GM10266 (cell line): ENCODE measurements at regions not wholly inside any gene's neighbourhood (a gene's known extent, or its start where the extent isn't known, plus 50 kb on each side); places are given as distances from the start of the nearest gene placed in this dataset.
"Not testable (repeated sequence)": the region's sequence is repeated elsewhere in the genome, so short reads cannot be mapped to it uniquely, and the experiment has no call there.

Experiments
- DNase-seq: peaks from one replicate; pipeline ENCODE4 v3.0.0; 2012; ENCODE audit errors: extremely low spot score
- TF ChIP-seq, protein P1 (sequence below): IDR thresholded peaks from 2 replicates; pipeline ENCODE4 v1.5.1; 2012; ENCODE audit warnings: mild to moderate bottlenecking, low read depth; ENCODE audit not compliant: control insufficient read depth, insufficient read depth; ENCODE audit errors: missing control alignments

- DNase-seq, result no peak
- TF ChIP-seq, protein P1, sequence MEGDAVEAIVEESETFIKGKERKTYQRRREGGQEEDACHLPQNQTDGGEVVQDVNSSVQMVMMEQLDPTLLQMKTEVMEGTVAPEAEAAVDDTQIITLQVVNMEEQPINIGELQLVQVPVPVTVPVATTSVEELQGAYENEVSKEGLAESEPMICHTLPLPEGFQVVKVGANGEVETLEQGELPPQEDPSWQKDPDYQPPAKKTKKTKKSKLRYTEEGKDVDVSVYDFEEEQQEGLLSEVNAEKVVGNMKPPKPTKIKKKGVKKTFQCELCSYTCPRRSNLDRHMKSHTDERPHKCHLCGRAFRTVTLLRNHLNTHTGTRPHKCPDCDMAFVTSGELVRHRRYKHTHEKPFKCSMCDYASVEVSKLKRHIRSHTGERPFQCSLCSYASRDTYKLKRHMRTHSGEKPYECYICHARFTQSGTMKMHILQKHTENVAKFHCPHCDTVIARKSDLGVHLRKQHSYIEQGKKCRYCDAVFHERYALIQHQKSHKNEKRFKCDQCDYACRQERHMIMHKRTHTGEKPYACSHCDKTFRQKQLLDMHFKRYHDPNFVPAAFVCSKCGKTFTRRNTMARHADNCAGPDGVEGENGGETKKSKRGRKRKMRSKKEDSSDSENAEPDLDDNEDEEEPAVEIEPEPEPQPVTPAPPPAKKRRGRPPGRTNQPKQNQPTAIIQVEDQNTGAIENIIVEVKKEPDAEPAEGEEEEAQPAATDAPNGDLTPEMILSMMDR, result no peak
These were observed 176.4 kb upstream of the RPH3A start for GRCh38 chr12:112615196-112615595.

- no peak for DNase-seq
These were observed 174.9 kb upstream of the RPH3A start for GRCh38 chr12:112616469-112617152.

GRCh38 chr12:112617153-112617505 is 174.4 kb upstream of the RPH3A start:
- TF ChIP-seq, protein P1, result no peak
- no peak for DNase-seq

More at GRCh38 chr12:112616469-112617152, 174.9 kb upstream of the RPH3A start:
- TF ChIP-seq, protein P1, result no peak

GRCh38 chr12:112627851-112628250 is 163.7 kb upstream of the RPH3A start:
- no peak for DNase-seq
- TF ChIP-seq, protein P1, result no peak

GRCh38 chr12:112631974-112632373 is 159.6 kb upstream of the RPH3A start:
- DNase-seq, result not testable (repeated sequence)

- TF ChIP-seq, protein P1, result no peak
- DNase-seq, result no peak
These were observed 156.5 kb upstream of the RPH3A start for GRCh38 chr12:112635036-112635435.

GRCh38 chr12:112638420-112638819 is 153.1 kb upstream of the RPH3A start:
- DNase-seq, result no peak
- TF ChIP-seq, protein P1, result no peak

- TF ChIP-seq, protein P1, result no peak
- no peak for DNase-seq
These were observed 146.0 kb upstream of the RPH3A start for GRCh38 chr12:112645586-112645985.
